ENCODE measurements at regions not wholly inside any gene's neighbourhood (a gene's known extent, or its start where the extent isn't known, plus 50 kb on each side); places are given as distances from the start of the nearest gene placed in this dataset.

DNA sequence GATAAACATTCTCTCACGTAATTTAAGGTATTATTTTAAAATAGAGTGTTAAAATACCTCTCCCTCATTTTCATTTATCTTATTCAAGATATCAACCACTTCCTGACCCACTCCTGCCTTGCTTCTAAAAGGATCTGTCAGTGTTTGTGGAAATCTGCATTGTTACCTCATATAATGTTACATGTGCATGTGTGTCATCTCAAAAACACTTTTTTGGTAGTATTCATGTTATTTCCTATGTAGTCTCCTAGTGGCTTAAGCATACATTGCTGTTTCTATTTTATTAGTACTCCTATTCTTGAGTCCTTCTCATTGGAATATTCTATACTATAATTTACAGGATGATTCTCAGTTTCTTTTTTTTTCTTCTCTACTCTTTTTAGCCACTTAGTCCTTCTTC is 1360.7 kb upstream of the CELF2 start:
- no peaks in the 10 kb centered on the region for H3K36me3 ChIP-seq
- WGBS, 2 donors = 53 to 65% methylated on average over 1 of the region's 1 CpG
- intact Hi-C loops (cut with DNase I) = no loop called here
- TF ChIP-seq, protein P1, sequence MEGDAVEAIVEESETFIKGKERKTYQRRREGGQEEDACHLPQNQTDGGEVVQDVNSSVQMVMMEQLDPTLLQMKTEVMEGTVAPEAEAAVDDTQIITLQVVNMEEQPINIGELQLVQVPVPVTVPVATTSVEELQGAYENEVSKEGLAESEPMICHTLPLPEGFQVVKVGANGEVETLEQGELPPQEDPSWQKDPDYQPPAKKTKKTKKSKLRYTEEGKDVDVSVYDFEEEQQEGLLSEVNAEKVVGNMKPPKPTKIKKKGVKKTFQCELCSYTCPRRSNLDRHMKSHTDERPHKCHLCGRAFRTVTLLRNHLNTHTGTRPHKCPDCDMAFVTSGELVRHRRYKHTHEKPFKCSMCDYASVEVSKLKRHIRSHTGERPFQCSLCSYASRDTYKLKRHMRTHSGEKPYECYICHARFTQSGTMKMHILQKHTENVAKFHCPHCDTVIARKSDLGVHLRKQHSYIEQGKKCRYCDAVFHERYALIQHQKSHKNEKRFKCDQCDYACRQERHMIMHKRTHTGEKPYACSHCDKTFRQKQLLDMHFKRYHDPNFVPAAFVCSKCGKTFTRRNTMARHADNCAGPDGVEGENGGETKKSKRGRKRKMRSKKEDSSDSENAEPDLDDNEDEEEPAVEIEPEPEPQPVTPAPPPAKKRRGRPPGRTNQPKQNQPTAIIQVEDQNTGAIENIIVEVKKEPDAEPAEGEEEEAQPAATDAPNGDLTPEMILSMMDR (IDR thresholded peaks at IDR 0.05) = no peak
- no peak for TF ChIP-seq POLR2A (IDR thresholded peaks at IDR 0.05)
- H3K4me1 ChIP-seq = no peaks in the 10 kb centered on the region
- no peak overlapping the region for H3K4me3 ChIP-seq (replicated peaks in 1 of 3)
- H3K9me3 ChIP-seq = no peaks in the 10 kb centered on the region
- H3K27ac ChIP-seq = no peak overlapping the region
- no peak for DNase-seq
- no peaks in the 10 kb centered on the region for H3K27me3 ChIP-seq

DNA sequence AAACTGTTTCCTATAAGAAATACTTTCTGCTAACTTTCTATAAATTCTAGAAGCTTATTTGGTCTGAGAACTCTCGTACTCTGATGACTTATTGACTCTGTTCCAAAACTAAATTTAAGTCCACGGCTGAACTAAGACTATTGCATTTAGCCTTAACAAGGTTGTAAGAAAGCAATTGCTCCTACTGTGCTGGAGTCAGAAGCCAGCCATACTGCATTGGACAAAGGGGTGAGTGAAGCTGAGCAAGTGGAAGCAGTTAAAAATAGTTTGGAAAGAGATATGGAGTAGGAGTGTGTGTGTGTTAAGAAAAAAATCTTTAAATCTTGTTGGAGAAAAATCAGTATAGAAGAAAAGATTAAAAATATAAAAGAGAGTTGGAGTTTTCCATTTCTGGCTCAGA is 1360.1 kb upstream of the CELF2 start:
- no peak overlapping the region for H3K4me3 ChIP-seq (replicated peaks in 1 of 3)
- H3K36me3 ChIP-seq = no peaks in the 10 kb centered on the region
- H3K27ac ChIP-seq = no peak overlapping the region
- TF ChIP-seq, protein P1 (IDR thresholded peaks at IDR 0.05) = no peak
- TF ChIP-seq POLR2A (IDR thresholded peaks at IDR 0.05) = no peak
- 54% methylated on average over 2 of the region's 2 CpGs for WGBS, 2 donors
- no peaks in the 10 kb centered on the region for H3K9me3 ChIP-seq
- DNase-seq = no peak
- no peaks in the 10 kb centered on the region for H3K27me3 ChIP-seq
- intact Hi-C loops (cut with DNase I) = no loop called here
- H3K4me1 ChIP-seq = no peaks in the 10 kb centered on the region

DNA sequence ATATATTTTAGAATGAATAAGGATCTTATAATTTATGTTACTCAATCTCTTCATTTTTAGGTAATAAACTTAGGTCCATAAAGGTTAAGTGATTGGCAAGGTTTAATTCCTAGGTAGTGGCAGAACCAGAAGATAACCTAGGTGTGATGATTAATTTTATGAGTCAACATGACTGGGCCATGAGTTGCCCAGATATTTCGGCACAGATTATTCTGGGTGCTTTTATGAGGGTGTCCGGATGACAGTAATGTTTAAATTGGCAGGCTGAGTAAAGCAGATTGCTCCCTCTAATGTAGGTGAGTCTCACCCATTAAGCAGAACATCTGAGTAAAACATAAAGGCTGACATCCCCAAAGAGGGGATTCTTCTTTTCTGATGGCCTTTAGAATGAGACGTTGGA is 1349.3 kb upstream of the CELF2 start:
- 86 to 95% methylated on average over 3 of the region's 3 CpGs for WGBS, 2 donors
- H3K36me3 ChIP-seq = no peaks in the 10 kb centered on the region
- H3K9me3 ChIP-seq = no peaks in the 10 kb centered on the region
- no peak overlapping the region for H3K4me3 ChIP-seq (replicated peaks in 1 of 3)
- intact Hi-C loops (cut with DNase I) = no loop called here
- no peak overlapping the region for H3K27ac ChIP-seq
- H3K4me1 ChIP-seq = no peaks in the 10 kb centered on the region
- no peak for DNase-seq
- no peaks in the 10 kb centered on the region for H3K27me3 ChIP-seq
- TF ChIP-seq POLR2A (IDR thresholded peaks at IDR 0.05) = no peak
- TF ChIP-seq, protein P1 (IDR thresholded peaks at IDR 0.05) = no peak

DNA sequence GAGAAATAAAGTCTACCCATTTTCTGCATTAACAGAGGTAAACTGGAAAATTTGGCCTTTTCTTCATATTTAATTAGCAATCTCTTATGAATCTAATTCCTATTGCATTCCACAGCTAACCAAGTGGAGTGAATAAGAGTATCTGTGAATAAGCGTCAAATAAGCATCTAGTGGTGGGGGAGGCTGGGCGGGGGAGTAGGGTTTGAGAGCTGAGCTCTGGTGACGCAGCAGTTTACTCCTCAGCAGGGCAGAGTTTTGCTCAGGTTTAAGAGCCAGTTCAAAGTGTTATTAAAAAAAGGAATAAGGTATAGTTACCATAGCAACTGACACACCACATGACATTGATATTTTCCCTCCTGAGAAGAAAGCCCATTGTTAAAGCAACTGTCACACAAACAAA is 1346.8 kb upstream of the CELF2 start:
- H3K27me3 ChIP-seq = no peaks in the 10 kb centered on the region
- intact Hi-C loops (cut with DNase I) = no loop called here
- H3K36me3 ChIP-seq = no peaks in the 10 kb centered on the region
- no peaks in the 10 kb centered on the region for H3K9me3 ChIP-seq
- H3K27ac ChIP-seq = no peak overlapping the region
- H3K4me3 ChIP-seq (replicated peaks in 1 of 3) = no peak overlapping the region
- no peaks in the 10 kb centered on the region for H3K4me1 ChIP-seq
- 73 to 74% methylated on average over 3 of the region's 3 CpGs for WGBS, 2 donors
- TF ChIP-seq POLR2A (IDR thresholded peaks at IDR 0.05) = no peak
- TF ChIP-seq, protein P1 (IDR thresholded peaks at IDR 0.05) = no peak
- no peak for DNase-seq

DNA sequence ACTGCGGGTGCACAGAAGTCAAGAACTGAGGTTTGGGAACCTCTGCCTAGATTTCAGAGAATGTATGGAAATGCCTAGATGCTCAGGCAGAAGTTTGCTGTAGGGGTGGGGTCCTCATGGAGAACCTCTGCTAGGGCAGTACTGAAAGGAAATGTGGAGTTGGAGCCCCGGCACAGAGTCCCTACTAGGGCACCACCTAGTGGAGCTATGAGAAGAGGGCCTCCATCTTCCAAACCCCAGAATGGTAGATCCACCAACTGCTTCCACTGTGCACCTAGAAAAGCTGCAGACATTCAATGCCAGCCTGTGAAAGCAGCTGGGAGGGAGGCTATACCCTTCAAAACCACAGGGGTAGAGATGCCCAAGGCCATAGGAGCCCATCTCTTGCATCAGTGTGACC is 1336.0 kb upstream of the CELF2 start:
- Histone ChIP-seq H3K9me3 (no peaks in the 10 kb centered on the region), H3K4me1 (no peaks in the 10 kb centered on the region), H3K27me3 (no peaks in the 10 kb centered on the region), H3K36me3 (no peaks in the 10 kb centered on the region), H3K4me3 (replicated peaks in 1 of 3) (no peak overlapping the region), H3K27ac (no peak overlapping the region)
- TF ChIP-seq POLR2A (IDR thresholded peaks at IDR 0.05) = no peak
- intact Hi-C loops (cut with DNase I) = no loop called here
- 86 to 93% methylated on average over 2 of the region's 2 CpGs for WGBS, 2 donors
- no peak for DNase-seq

DNA sequence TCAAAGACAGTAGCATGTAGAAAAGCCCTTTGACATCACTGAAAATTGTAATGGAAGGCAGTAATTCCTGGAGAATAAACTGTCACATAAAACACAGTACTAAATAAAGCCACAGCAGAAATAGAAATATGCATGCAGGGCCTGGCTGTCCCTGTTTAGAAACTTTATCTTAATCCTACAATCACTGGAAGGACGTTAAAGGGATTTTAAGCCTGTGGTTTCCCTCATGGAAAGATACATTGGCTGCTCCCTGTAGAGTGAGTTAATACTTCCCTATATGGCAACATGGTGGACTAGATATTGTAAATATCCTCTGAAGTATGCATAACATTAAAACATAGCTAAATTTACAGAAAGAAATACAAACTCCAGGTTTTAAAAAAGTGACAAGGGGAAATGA is 1334.9 kb upstream of the CELF2 start:
- intact Hi-C loops (cut with DNase I) = no loop called here
- Histone ChIP-seq H3K36me3 (no peaks in the 10 kb centered on the region), H3K4me1 (no peaks in the 10 kb centered on the region), H3K27ac (no peak overlapping the region), H3K27me3 (no peaks in the 10 kb centered on the region), H3K4me3 (replicated peaks in 1 of 3) (no peak overlapping the region), H3K9me3 (no peaks in the 10 kb centered on the region)
- WGBS, 2 donors = 31 to 40% methylated on average over 1 of the region's 1 CpG
- no peak for DNase-seq
- TF ChIP-seq POLR2A (IDR thresholded peaks at IDR 0.05) = no peak
- TF ChIP-seq, protein P1 (IDR thresholded peaks at IDR 0.05) = no peak

Data from thyroid gland (tissue), 4 donors.